IMR-90 (cell line): ENCODE measurements at regions not wholly inside any gene's neighbourhood (a gene's known extent, or its start where the extent isn't known, plus 50 kb on each side); places are given as distances from the start of the nearest gene placed in this dataset.

Experiments used
- BHLHE40 ChIP-seq: fragments of 150-350 bp; IDR thresholded peaks from 2 replicates; pipeline ENCODE4 v1.6.1; 2016; ENCODE audit warnings: mild to moderate bottlenecking, low read depth, low read length
- CEBPB ChIP-seq: IDR thresholded peaks from 2 replicates; pipeline ENCODE4 v1.6.1; 2012; ENCODE audit warnings: low read depth, low read length, improper control_type of control experiment
- MAFK ChIP-seq: IDR thresholded peaks from 2 replicates; pipeline ENCODE4 v1.6.1; 2012; ENCODE audit warnings: low read depth, low read length, improper control_type of control experiment
- MAZ ChIP-seq: IDR thresholded peaks from 2 replicates; pipeline ENCODE4 v1.6.1; 2012; ENCODE audit warnings: low read depth, mild to moderate bottlenecking, low read length, improper control_type of control experiment, moderate library complexity, borderline replicate concordance
- MXI1 ChIP-seq: IDR thresholded peaks from 2 replicates; pipeline ENCODE4 v1.6.1; 2012; ENCODE audit warnings: low read depth, mild to moderate bottlenecking, low read length, moderate library complexity, borderline replicate concordance
- NFE2L2 ChIP-seq: fragments of 150-350 bp; IDR thresholded peaks from 2 replicates; pipeline ENCODE4 v1.6.1; 2016; ENCODE audit warnings: low read depth, mild to moderate bottlenecking, low read length
- POLR2A ChIP-seq: IDR thresholded peaks from 2 replicates; pipeline ENCODE4 v1.6.1; 2012; ENCODE audit warnings: mild to moderate bottlenecking, low read depth, low read length
- RAD21 ChIP-seq: IDR thresholded peaks from 2 replicates; pipeline ENCODE4 v1.6.1; 2012; ENCODE audit warnings: low read length, improper control_type of control experiment
- RCOR1 ChIP-seq: IDR thresholded peaks from 2 replicates; pipeline ENCODE4 v1.6.1; 2012; ENCODE audit warnings: mild to moderate bottlenecking, low read length, improper control_type of control experiment; ENCODE audit not compliant: insufficient replicate concordance
- SMC3 ChIP-seq: fragments of 150-350 bp; IDR thresholded peaks from 2 replicates; pipeline ENCODE4 v1.6.1; 2016; ENCODE audit warnings: low read depth, mild to moderate bottlenecking, antibody characterized with exemption, low read length, moderate library complexity
- TF ChIP-seq, protein P1 (sequence below): conservative IDR thresholded peaks from 2 replicates; pipeline ENCODE4 v1.5.1; 2012; ENCODE audit warnings: mild to moderate bottlenecking, low read depth, low read length, improper control_type of control experiment
- TF ChIP-seq, protein P2 (sequence below): fragments of 150-350 bp; IDR thresholded peaks from 2 replicates; pipeline ENCODE4 v1.6.1; 2017; ENCODE audit warnings: mild to moderate bottlenecking, antibody characterized with exemption, low read length, low read depth

DNA sequence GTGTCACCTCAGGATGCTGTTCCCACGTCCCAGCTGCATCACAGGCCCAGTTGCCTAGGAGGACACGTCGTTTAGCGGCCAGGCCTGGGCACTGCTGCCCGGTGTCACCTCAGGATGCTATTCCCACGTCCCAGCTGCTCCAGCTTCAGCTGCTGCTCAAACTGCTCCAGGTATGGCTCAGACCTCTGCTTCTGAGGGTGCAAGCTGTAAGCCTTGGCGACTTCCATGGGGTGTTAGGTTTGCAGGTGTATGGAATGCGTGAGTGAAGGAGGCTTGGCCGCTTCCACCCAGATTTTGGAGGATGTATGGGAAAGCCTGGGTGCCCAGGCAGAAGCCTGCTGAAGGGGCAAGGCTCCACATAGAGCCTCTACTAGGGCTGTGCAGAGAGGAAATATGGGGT, 205.3 kb upstream of the B3GAT1 start:
- TF ChIP-seq MAFK = no peak
- TF ChIP-seq, protein P1, sequence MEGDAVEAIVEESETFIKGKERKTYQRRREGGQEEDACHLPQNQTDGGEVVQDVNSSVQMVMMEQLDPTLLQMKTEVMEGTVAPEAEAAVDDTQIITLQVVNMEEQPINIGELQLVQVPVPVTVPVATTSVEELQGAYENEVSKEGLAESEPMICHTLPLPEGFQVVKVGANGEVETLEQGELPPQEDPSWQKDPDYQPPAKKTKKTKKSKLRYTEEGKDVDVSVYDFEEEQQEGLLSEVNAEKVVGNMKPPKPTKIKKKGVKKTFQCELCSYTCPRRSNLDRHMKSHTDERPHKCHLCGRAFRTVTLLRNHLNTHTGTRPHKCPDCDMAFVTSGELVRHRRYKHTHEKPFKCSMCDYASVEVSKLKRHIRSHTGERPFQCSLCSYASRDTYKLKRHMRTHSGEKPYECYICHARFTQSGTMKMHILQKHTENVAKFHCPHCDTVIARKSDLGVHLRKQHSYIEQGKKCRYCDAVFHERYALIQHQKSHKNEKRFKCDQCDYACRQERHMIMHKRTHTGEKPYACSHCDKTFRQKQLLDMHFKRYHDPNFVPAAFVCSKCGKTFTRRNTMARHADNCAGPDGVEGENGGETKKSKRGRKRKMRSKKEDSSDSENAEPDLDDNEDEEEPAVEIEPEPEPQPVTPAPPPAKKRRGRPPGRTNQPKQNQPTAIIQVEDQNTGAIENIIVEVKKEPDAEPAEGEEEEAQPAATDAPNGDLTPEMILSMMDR = no peak
- TF ChIP-seq MXI1 = no peak
- TF ChIP-seq, protein P2, sequence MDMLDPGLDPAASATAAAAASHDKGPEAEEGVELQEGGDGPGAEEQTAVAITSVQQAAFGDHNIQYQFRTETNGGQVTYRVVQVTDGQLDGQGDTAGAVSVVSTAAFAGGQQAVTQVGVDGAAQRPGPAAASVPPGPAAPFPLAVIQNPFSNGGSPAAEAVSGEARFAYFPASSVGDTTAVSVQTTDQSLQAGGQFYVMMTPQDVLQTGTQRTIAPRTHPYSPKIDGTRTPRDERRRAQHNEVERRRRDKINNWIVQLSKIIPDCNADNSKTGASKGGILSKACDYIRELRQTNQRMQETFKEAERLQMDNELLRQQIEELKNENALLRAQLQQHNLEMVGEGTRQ = no peak
- no peak for TF ChIP-seq POLR2A
- TF ChIP-seq CEBPB = no peak
- no peak for TF ChIP-seq SMC3
- no peak for TF ChIP-seq RCOR1
- no peak for TF ChIP-seq NFE2L2
- TF ChIP-seq RAD21 = no peak
- no peak for TF ChIP-seq MAZ
- TF ChIP-seq BHLHE40 = no peak
